Coronary artery (tissue), 2 donors: ENCODE measurements at regions not wholly inside any gene's neighbourhood (a gene's known extent, or its start where the extent isn't known, plus 50 kb on each side); places are given as distances from the start of the nearest gene placed in this dataset.
"Not testable (repeated sequence)": the region's sequence is repeated elsewhere in the genome, so short reads cannot be mapped to it uniquely, and the experiment has no call there.

Experiments used
- DNase-seq: peaks from one replicate; pipeline ENCODE4 v3.0.0-alpha.2; 2017; ENCODE audit warnings: low spot score
- H3K27ac ChIP-seq, 2 donors: fragments of 200-600 bp; sonication (generic); one replicate each; pipeline ENCODE4 v1.5.1; 2016 to 2019
- H3K4me3 ChIP-seq: fragments of 200-600 bp; sonication (generic); 2 replicates; pipeline ENCODE4 v1.5.1; 2016; ENCODE audit warnings: mild to moderate bottlenecking, moderate library complexity
- TF ChIP-seq, protein P1 (sequence below): fragments of 200-600 bp; sonication (generic); IDR thresholded peaks from one replicate; pipeline ENCODE4 v1.5.1; 2019; ENCODE audit warnings: antibody characterized with exemption

DNA sequence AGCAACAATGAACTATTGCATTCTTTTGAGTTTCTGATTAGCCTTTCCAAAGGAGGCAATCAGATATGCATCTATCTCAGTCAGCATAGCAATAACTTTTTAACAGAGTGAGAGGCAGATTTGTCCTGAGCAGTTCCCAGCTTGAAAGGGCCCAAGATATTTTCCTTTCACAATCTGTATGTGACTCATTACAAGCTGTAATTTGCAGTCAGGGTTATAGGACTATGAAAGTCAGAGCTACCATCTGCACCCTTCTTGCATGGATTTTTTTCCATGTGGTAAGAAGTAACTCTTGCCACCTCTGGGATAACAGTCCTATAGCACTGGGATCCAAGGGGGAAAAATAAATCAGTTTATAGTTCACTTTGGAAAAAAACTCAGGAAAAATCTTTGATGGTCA, 318.2 kb upstream of the RGS17 start:
- Histone ChIP-seq H3K27ac (no peak overlapping the region), H3K4me3 (no peak overlapping the region)
- DNase-seq: no peak
- TF ChIP-seq, protein P1, sequence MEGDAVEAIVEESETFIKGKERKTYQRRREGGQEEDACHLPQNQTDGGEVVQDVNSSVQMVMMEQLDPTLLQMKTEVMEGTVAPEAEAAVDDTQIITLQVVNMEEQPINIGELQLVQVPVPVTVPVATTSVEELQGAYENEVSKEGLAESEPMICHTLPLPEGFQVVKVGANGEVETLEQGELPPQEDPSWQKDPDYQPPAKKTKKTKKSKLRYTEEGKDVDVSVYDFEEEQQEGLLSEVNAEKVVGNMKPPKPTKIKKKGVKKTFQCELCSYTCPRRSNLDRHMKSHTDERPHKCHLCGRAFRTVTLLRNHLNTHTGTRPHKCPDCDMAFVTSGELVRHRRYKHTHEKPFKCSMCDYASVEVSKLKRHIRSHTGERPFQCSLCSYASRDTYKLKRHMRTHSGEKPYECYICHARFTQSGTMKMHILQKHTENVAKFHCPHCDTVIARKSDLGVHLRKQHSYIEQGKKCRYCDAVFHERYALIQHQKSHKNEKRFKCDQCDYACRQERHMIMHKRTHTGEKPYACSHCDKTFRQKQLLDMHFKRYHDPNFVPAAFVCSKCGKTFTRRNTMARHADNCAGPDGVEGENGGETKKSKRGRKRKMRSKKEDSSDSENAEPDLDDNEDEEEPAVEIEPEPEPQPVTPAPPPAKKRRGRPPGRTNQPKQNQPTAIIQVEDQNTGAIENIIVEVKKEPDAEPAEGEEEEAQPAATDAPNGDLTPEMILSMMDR: no peak

DNA sequence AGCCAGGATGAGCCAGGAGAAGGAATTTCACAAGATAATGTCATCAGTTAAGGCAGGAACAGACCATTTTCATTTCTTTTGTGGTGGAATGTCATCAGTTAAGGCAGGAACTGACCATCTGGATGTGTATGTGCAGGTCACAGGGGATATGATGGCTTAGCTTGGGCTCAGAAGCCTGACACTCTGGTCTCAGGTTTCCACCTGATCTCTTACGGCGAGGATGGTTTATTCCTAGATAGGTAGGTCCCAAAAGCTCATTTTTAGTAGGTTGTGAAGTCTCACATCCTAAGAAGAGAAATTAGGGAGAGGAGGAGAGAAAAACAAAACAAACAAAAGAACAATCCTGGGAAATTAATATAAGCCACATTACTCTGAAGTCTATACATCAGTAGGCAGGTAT, 311.7 kb upstream of the RGS17 start:
- H3K27ac ChIP-seq, DNase-seq, H3K4me3 ChIP-seq: not testable (repeated sequence)

DNA sequence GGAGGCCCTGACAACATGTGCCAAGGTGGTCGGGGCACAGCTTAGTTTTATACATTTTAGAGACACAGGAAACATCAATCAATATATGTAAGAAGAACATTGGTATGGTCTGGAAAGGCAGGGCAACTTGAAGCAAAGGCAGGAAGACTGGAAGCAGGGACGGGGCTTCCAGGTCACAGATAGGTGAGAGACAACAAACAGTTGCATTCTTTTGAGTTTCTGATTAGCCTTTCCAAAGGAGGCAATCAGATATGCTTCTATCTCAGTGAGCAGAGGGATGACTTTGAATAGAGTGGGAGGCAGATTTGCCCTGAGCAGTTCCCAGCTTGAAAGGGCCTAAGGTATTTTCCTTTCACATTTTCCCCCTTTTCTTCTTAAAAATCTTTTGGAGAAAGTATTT, 311.0 kb upstream of the RGS17 start:
- H3K4me3 ChIP-seq: no peak overlapping the region
- H3K27ac ChIP-seq: no peak overlapping the region
- DNase-seq: no peak
- TF ChIP-seq, protein P1: no peak

DNA sequence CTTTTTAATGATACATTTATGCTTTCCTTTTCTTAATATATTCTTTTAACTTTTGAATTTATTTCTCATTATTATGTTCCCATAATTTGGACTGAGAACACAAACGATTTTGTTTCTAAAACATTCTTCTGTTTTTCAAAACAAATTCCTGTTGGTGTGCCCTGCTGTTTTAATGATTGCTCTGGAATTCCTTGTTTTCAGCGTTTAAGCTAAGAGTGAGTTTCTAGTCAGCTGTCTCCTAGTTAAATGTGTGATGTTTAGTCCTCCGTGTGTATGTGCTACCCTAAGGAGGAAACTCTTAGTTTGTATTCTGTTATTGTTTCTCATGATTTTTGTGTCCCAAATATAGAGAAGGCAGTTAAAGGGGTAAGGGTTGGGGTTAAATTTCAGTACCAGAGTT, 306.1 kb upstream of the RGS17 start:
- Histone ChIP-seq H3K27ac (no peak overlapping the region), H3K4me3 (no peak overlapping the region)
- TF ChIP-seq, protein P1: no peak
- DNase-seq: no peak

DNA sequence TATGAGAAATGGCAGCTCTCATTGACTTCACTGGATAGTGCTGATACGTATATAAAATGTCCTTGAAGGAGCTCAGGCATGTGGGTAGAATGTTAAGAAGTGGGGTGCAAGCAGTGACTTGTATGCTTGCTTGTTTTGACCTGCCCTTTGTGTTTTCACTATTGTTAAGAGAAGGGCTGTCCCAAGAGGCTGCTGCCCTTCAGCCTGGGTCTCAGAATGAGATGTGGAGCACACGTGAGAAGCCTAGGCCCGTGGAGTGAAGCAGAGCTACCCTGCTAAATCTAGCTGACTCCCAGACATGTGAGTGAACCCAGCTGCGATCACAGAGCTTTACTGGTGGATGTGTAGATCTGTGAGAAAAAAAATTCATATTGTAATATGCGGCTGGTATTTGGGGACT, 305.3 kb upstream of the RGS17 start:
- TF ChIP-seq, protein P1: no peak
- DNase-seq: no peak
- H3K27ac ChIP-seq: no peak overlapping the region
- H3K4me3 ChIP-seq: no peak overlapping the region

DNA sequence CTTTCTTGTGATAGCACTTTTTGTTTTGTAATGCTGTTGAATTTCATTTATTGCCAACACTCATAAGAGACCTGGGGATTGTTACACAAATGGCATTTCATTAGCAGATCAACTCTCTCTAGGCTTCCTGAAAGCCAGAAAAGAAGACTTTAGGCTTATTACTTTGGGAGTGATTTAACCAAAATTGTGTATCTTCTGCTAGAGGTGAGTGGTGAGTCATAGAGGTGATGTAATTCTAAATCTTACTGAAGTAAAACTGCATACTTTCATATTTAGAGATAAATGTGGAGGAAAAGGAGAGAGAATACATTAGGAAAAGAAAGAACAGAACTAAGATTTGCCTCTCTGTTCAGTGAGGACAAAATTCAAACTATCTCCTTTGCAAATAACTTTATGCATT, 304.7 kb upstream of the RGS17 start:
- Histone ChIP-seq H3K4me3 (no peak overlapping the region), H3K27ac (no peak overlapping the region)
- TF ChIP-seq, protein P1: no peak
- no peak for DNase-seq

DNA sequence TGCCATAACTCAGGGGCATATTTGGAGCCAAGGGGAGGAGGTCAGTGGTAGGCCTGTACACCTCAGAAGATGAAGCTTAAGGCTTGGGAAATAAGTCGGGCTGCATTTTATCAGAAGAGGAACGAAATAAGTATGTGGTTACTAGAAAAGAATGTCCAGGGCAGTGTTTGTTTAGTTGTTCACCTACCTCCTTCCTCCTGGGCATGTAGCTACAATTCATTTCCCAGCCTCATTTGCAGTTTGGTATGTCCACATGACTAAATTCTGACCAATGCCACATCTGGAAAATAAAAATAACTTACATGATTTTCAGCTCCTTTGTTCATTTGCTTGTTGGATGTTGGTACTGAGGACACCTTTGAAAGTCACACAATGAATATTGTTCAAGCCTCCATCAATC, 294.5 kb upstream of the RGS17 start:
- TF ChIP-seq, protein P1: no peak
- H3K4me3 ChIP-seq: no peak overlapping the region
- H3K27ac ChIP-seq: no peak overlapping the region
- no peak for DNase-seq

DNA sequence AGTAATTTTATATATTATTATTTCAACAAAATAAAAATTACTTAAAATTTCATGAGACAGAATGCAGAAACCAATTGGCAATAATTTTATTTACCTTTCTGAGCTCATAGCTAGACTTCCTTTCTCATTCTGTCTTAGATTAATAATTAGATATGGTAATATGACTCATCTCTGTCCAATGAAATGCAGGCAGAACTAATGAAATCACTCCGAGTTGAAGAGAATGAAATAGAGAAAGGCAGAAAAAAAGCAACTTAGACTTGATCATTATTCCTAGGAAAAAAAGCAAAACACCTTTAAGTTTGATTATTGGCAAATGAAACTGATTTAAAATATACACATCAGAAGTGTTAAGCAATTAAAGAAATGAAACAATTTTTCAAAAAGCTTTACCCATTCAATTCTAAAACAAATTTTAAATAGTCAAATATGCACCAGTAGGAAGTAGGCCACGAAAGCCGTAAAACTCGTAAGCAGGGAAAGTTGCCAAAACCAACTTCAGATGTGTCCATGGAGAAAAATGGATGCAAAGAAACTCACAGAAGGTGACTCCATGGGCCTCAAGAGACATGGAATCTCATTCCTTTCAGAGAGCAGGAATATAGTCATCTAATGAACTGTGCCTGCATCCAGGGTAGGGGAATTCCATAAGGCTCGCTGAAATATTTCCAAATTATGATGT, 293.8 kb upstream of the RGS17 start:
- H3K4me3 ChIP-seq: no peak overlapping the region
- H3K27ac ChIP-seq: no peak overlapping the region
- TF ChIP-seq, protein P1: no peak
- no peak for DNase-seq
